ENCODE measurements at regions not wholly inside any gene's neighbourhood (a gene's known extent, or its start where the extent isn't known, plus 50 kb on each side); places are given as distances from the start of the nearest gene placed in this dataset.

GRCh38 chr1:229759586-229759985 is 133.5 kb downstream of the URB2 start:
- no peak for DNase-seq
- intact Hi-C loops (cut with DNase I), result no loop called here

GRCh38 chr1:229760478-229760996 is 134.5 kb downstream of the URB2 start:
- intact Hi-C loops (cut with DNase I), result no loop called here
- DNase-seq, result no peak

GRCh38 chr1:229762891-229763290 is 136.8 kb downstream of the URB2 start:
- no peak for DNase-seq

GRCh38 chr1:229768232-229768631 is 142.2 kb downstream of the URB2 start:
- intact Hi-C loops (cut with DNase I), result no loop called here
- DNase-seq, result no peak

More at GRCh38 chr1:229762891-229763290, 136.8 kb downstream of the URB2 start:
- intact Hi-C loops (cut with DNase I), result no loop called here

GRCh38 chr1:229769006-229769405 is 143.0 kb downstream of the URB2 start:
- intact Hi-C loops (cut with DNase I), result no loop called here
- DNase-seq, result no peak

- intact Hi-C loops (cut with DNase I), result no loop called here
- DNase-seq, result no peak
Observed at GRCh38 chr1:229769809-229770208, 143.8 kb downstream of the URB2 start.

- intact Hi-C loops (cut with DNase I), result no loop called here
Observed at GRCh38 chr1:229778794-229779193, 152.7 kb downstream of the URB2 start.

GRCh38 chr1:229781453-229781852 is 155.4 kb downstream of the URB2 start:
- intact Hi-C loops (cut with DNase I), result loop anchor here (2.0 kb wide), 1 partner anchor 65 kb away; no protein-coding TSS in a partner anchor
- peak in 5 of 10 donors; percentile 9 to 85 (median 32) for DNase-seq

More at GRCh38 chr1:229778794-229779193, 152.7 kb downstream of the URB2 start:
- no peak for DNase-seq

- intact Hi-C loops (cut with DNase I), result no loop called here
- DNase-seq, result no peak
Observed at GRCh38 chr1:229782469-229782868, 156.4 kb downstream of the URB2 start.

GRCh38 chr1:229784834-229785233 is 158.8 kb downstream of the URB2 start:
- intact Hi-C loops (cut with DNase I), result no loop called here
- DNase-seq, result no peak

GRCh38 chr1:229786974-229787610 is 161.0 kb downstream of the URB2 start:
- intact Hi-C loops (cut with DNase I), result no loop called here
- DNase-seq, result no peak

- no peak for DNase-seq
- intact Hi-C loops (cut with DNase I), result no loop called here
Observed at GRCh38 chr1:229788004-229788403, 162.0 kb downstream of the URB2 start.

- intact Hi-C loops (cut with DNase I), result no loop called here
- no peak for DNase-seq
Observed at GRCh38 chr1:229792012-229792975, 166.2 kb downstream of the URB2 start.

- intact Hi-C loops (cut with DNase I), result no loop called here
- no peak for DNase-seq
Observed at GRCh38 chr1:229793488-229793887, 167.4 kb downstream of the URB2 start.

GRCh38 chr1:229798558-229798957 is 172.5 kb downstream of the URB2 start:
- intact Hi-C loops (cut with DNase I), result no loop called here
- DNase-seq, result no peak

- DNase-seq, result no peak
- intact Hi-C loops (cut with DNase I), result no loop called here
Observed at GRCh38 chr1:229803626-229804217, 177.7 kb downstream of the URB2 start.

- intact Hi-C loops (cut with DNase I), result no loop called here
- no peak for DNase-seq
Observed at GRCh38 chr1:229808272-229808671, 182.2 kb downstream of the URB2 start.

- no peak for DNase-seq
- intact Hi-C loops (cut with DNase I), result no loop called here
Observed at GRCh38 chr1:229810140-229810539, 184.1 kb downstream of the URB2 start.

GRCh38 chr1:229810961-229811360 is 184.9 kb downstream of the URB2 start:
- intact Hi-C loops (cut with DNase I), result no loop called here
- DNase-seq, result no peak

- no peak for DNase-seq
Observed at GRCh38 chr1:229812148-229812547, 186.1 kb downstream of the URB2 start.

GRCh38 chr1:229812693-229813092 is 186.6 kb downstream of the URB2 start:
- intact Hi-C loops (cut with DNase I), result no loop called here
- DNase-seq, result no peak

More at GRCh38 chr1:229812148-229812547, 186.1 kb downstream of the URB2 start:
- intact Hi-C loops (cut with DNase I), result no loop called here

Data from posterior cingulate gyrus (tissue), 11 donors.